ENCODE measurements at regions not wholly inside any gene's neighbourhood (a gene's known extent, or its start where the extent isn't known, plus 50 kb on each side); places are given as distances from the start of the nearest gene placed in this dataset.
A peak's percentile ranks its signal among the peaks of the same experiment; 100 is the strongest.

- no peak for DNase-seq
Measured at GRCh38 chr4:18931643-18932377, 910.3 kb upstream of the LCORL start.

DNA sequence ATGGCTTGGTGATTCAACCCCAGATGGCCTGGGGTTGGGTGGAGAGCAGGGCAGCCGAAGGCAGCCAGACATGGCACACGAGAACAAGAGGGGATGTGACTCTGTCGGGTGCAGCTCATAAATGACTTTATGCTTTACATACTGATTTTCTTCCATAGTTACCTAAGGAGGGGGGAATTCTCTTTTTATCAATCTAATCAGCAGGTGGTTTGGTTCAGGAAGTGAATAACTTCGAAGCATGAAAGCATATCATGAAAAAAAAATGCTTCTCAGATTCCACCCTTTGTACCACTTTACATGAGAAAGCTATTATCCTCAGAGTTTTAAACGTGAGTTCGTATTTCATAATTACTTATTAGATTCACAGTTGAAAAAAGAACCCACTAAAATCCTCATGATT, 908.9 kb upstream of the LCORL start:
- DNase-seq = no peak

DNA sequence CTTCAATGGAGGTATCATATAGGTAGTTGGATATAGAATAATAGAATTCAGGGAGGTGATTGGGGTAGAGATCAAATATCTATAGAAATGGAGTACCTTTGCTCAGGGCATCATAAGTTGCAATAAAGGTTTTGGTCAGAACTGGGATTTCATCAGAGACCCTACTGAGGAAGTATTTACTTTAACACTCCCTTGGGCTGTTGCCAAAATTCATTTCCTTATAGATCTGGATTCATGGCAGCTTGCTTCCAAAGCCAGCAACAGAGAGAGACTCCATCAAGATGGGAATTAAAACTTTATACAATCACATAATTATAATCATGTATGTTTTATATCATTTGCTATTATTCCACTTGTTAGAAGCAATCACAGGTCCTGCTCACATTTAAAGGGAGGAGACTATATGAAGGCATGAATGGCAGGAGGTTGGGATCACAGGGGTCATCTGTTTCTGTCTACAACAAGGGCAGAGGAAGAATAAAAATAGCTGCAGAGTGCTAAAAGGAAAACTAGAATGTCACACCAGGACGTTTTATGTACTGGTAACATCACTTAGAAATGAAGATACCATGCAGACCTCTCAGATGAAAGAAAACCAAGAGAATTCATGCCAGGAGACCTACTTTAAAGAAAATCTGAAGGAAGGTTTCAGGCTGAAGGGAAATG, 902.1 kb upstream of the LCORL start:
- peak; percentile 1 for DNase-seq

DNA sequence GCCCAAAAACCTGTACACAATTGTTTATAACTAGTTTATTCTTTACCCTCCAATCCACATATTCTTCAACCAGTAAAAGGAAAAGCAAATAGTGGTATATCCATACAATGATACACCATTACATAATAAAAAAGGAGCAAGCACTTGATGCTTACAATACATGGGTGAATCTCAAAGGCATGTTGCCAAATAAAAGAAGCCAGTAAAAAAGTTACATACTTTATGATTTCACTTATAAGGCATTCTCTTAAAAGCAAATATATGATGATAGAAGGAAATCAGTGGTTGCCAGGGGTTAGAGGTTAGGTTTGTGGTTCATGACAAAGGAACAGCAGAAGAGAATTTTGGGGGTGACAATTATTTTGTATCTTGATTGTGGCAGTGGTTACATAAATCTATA, 896.1 kb upstream of the LCORL start:
- no peak for DNase-seq

DNA sequence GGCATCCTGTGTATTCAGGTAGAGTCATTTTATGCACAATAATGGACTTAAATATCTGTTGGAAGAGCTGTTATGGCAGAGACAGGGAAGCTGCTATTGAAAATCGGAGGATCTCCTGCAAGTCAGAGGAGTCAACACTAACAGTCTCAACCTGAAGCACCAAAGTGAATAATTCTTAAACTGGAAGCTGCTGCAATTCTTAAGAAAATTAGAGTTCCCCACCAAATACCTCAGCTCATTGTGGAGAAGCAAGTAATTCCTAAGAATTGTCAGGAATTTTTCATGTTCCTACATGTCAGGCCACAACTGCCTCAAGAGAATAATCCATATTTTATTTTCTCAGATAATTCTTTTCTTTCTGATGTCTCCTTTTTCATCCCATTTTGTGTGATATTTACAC, 892.6 kb upstream of the LCORL start:
- DNase-seq = no peak

GRCh38 chr4:18894928-18895327, 873.4 kb upstream of the LCORL start:
- DNase-seq = no peak

GRCh38 chr4:18882468-18882867, 860.9 kb upstream of the LCORL start:
- no peak for DNase-seq

- DNase-seq = no peak
Measured at GRCh38 chr4:18881556-18881955, 860.0 kb upstream of the LCORL start.

DNA sequence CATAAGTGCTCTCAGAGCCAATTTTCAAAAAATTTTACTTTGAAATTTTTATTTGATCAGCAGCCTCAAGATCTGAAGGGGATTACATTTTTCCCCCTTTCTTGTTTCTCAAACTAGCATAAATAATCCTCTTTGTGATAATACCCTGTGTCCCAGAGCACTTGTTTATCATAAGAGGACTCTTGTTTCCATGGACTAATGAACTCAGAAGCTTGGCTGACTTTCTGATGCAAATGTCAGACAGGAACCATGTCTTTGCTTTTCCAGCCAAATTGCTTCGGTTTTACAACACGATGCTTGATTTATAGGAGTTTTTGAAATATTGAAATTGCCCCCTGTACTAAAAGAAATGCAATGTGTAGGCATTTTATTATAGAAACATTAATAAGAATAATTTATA, 859.3 kb upstream of the LCORL start:
- DNase-seq = no peak

- no peak for DNase-seq
Measured at GRCh38 chr4:18878561-18878960, 857.0 kb upstream of the LCORL start.

- no peak for DNase-seq
Measured at GRCh38 chr4:18869166-18869565, 847.6 kb upstream of the LCORL start.

DNA sequence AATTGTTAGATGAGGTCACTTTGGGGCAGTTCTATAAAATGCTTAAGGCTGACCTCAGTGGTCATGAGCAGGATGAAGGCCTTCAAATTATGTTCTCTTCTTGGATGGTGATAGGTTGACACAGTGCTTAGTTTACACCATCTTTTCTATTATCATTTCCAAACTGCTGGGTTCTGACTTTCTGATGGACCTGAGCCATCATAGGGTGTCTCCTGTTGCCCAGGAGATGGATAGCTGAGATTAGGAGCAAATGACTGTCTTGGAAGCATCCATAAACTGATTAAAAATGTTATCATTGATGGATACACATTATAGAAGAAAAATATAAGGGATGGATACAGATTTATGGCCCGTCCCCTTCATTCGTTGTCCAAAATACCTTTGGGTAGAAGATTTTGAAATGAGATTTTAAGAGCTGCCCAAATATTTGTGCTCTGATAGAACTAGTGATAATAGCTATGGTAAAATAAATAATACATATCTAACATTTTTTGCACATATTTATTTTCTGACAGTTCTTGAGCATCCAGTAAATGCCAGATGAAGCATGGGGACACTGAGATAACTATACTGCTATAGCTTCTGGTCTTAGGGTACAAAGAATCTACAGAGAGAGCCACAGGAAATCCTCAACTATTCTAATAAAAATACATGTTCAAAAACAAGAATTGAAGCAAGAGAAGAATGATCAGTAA, 839.4 kb upstream of the LCORL start:
- no peak for DNase-seq

- no peak for DNase-seq
Measured at GRCh38 chr4:18859468-18859867, 837.9 kb upstream of the LCORL start.

DNA sequence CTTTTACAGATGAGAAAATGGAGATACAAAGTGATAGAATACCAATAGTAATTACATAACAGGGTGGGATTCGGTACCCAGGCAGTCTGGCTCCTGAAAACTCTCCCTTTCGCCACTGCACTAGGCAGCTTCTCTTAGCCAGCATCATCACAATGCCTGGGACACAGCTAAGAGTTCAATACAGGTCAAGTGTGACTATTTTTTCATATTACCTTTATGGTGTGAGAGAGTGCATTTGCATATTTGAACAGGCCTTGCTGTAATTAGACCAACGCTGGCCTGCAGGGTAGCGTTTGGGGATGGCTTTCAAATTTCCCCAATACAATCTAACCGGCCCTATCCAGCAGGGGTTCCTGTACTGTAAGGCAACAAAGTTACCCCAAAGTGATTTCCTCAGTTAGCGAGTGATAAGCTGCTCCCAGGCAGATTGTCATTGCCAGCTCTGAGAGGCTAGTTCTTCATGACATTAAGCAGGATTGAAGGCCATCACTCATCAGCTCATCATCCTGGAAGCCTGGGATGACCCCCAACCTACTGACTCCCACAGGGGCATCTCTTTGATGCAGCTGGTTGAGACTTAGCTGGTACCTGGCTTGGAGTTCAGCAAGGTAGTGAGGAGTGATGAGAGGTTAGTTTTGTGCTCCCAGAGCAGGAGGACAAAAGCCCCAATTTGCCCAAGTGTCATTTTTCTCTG, 836.8 kb upstream of the LCORL start:
- no peak for DNase-seq

- DNase-seq = no peak
Measured at GRCh38 chr4:18850867-18851266, 829.3 kb upstream of the LCORL start.

DNA sequence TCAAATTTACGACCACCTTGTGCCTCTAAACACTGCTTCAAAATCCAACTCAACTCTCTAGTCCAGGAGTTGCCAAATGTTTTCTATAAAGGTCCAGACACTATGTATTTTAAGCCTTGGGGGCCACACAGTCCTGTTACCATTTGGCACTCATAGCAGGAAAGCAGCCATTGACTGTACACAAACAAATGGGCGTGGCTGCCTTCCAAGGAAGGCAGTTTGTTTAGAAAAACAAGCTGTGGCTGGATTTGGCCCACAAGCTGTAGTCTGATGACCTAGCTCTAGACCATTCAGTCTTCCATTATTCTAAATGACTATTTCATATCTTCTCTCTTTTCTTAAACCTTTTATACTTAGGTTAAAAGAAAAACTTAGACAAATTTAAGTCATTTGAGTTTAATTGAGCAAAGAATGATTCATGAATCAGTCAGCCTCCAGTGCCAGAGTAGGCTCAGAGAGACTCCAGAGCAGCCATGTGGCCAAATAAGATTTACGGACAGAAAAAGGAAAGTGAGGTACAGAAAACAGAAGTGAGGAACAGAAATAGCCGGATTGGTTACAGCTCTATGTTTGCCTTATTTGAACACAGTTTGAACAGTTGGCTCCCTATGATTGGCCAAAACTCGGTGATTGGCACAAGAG, 825.8 kb upstream of the LCORL start:
- DNase-seq = peak; percentile 1

DNA sequence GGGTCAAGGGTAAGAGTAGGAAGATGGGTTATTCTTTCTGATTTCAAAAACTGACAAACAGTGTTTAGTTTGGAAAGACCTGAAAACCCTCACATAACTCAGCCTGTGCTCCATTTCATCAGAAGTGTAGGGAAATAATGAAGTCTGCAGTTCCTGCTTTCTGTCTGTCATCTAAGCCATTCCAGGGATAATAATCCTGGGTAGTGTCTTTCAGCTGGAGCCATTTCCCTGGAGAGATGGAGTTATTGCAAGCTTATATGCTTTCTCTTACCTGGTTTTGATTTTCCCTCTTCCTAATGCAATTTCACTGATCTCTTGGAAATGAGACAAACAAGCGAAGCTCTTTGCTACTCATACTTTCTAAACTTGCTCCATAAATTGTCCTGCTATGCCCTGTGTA, 824.8 kb upstream of the LCORL start:
- no peak for DNase-seq

DNA sequence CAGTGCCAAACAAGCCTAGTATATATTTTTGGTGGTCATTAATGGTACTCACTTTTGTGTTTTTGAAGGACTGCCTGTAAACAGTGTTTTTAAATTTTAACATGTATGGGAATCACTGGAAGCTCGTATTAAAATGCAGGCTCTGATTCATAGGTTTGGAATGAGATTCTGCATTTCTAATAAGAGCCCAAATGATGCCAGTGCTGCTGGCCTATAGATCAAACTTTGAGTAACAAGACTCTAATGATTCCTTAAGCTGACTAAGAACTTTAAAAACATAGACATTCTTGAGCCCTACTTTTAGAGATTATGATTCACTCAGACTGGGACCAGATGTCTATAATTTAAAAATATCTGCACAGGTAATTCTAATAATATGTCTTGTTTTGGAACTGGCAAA, 823.2 kb upstream of the LCORL start:
- no peak for DNase-seq

GRCh38 chr4:18842431-18842830, 820.9 kb upstream of the LCORL start:
- no peak for DNase-seq

DNA sequence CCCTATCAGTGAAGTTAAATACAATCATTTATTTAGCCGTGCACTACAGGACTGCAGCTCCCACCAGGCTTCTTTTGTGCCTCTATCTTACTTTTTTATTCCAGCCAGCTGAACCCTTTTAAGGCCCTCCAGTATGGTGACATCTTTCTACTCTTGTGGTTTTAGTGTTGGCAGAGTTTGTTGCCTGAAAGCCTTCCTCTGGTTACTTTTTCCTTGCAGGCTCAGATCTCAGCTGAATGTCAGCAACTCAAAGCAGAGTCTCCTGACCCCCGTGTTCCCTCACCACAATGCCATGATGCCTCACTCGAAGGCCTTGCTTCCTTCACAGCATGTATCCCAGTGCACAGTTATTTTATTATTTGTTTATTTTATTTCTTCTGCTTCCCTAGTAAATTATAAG, 818.9 kb upstream of the LCORL start:
- no peak for DNase-seq

DNA sequence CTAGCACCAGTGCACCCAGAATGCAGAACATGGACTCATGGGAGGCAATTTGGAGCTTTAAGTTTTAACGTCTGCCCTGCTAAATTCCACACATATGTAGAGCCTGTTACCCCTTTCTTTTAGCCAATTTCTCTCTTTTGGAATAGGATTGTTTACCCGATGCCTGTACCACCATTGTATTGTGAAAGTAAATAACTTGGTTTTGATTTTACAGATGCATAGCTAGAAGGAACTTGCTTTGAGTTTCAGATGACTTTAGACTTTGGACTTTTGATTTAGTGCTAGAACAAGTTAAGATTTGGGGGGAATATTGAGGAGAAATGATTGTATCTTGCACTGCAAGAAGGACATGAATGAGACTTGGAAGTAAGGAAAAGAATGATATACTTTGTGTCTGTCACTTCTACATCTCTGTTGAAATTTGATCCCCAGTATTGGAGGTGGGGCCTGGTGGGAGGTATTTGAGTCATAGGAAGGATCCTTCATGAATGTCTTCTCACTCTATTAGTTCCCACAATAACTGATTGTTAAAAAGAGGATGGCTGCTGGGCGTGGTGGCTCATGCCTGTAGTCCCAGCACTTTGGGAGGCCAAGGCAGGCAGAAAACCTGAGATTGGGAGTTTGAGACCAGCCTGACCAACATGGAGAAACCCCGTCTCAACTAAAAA, 794.8 kb upstream of the LCORL start:
- DNase-seq = no peak

- DNase-seq = peak; percentile 0
Measured at GRCh38 chr4:18815779-18816173, 794.2 kb upstream of the LCORL start.
